Stomach (tissue), 8 donors: ENCODE measurements at regions not wholly inside any gene's neighbourhood (a gene's known extent, or its start where the extent isn't known, plus 50 kb on each side); places are given as distances from the start of the nearest gene placed in this dataset.
"Not testable (repeated sequence)": the region's sequence is repeated elsewhere in the genome, so short reads cannot be mapped to it uniquely, and the experiment has no call there.

Experiments
- DNase-seq, 2 donors: peaks; one replicate each; pipeline versions ENCODE4 v3.0.0 to v3.0.0-alpha.2; 2013 to 2019
- H3K27ac ChIP-seq, 5 donors: fragments of 200-600 bp in 4 of 5; sonication (generic) in 4 of 5; one replicate each; pipeline ENCODE4 v1.5.1; 2013 to 2019; ENCODE audit warnings: mild to moderate bottlenecking in 1 of 5, moderate library complexity in 1 of 5
- H3K27me3 ChIP-seq, 3 donors: fragments of 200-600 bp; sonication (generic); one replicate each; pipeline ENCODE4 v1.5.1; 2017 to 2019; ENCODE audit warnings: mixed run types in 1 of 3
- H3K36me3 ChIP-seq, 4 donors: fragments of 200-600 bp; sonication (generic); 1 replicate in 3 of 4; 2 replicates in 1 of 4; pipeline ENCODE4 v1.5.1; 2016 to 2019
- H3K4me1 ChIP-seq, 4 donors: fragments of 200-600 bp; sonication (generic); one replicate each; pipeline ENCODE4 v1.5.1; 2016 to 2019
- H3K4me3 ChIP-seq, 4 donors: fragments of 200-600 bp; sonication (generic) in 3 of 4; one replicate each; pipeline ENCODE4 v1.5.1; 2016 to 2019; ENCODE audit warnings: mild to moderate bottlenecking in 1 of 4
- H3K9me3 ChIP-seq, 4 donors: fragments of 200-600 bp; sonication (generic); one replicate each; pipeline ENCODE4 v1.5.1; 2016 to 2019
- WGBS, 5 donors: extraction: QIAGEN DNeasy Blood & Tissue Kit in 3 of 5; methylation state at CpG; one replicate each; pipeline versions ENCODE4 v1.1.5 to v1.1.7; 2013 to 2018; 5-methylcytosine and 5-hydroxymethylcytosine counted together
- intact Hi-C: fragments of 100-400 bp; cut with DNase I; formaldehyde crosslinking; loops from one replicate; pipeline ENCODE4 v1.15.1; 2023; ENCODE audit warnings: low total_unique reads
- donor health status: healthy with polysubstance abuse.
- donor health status: Bipolar disorder and iron deficiency.
- donor health status: healthy.

- H3K4me3 ChIP-seq, DNase-seq, intact Hi-C loops: not testable (repeated sequence)
Measured at GRCh38 chr21:10325546-10325945, 195.8 kb upstream of the TPTE start.

GRCh38 chr21:10326146-10326545, 195.2 kb upstream of the TPTE start:
- H3K4me1 ChIP-seq, intact Hi-C loops, DNase-seq, H3K4me3 ChIP-seq, H3K36me3 ChIP-seq, H3K27ac ChIP-seq, H3K27me3 ChIP-seq: not testable (repeated sequence)
- peaks cover 32 to 57% (median 46%) of the 10 kb centered on the region in 4 donors for H3K9me3 ChIP-seq
- 77 to 88% (median 86%) methylated on average over 2 of the region's 2 CpGs for WGBS, 5 donors

More at GRCh38 chr21:10325546-10325945, 195.8 kb upstream of the TPTE start:
- 50 to 81% (median 71%) methylated on average over 5 of the region's 5 CpGs for WGBS, 5 donors
- H3K9me3 ChIP-seq: peaks cover 30 to 51% (median 40%) of the 10 kb centered on the region in 4 donors
- not testable (repeated sequence) for H3K27ac ChIP-seq, H3K4me1 ChIP-seq, H3K27me3 ChIP-seq, H3K36me3 ChIP-seq

- H3K4me1 ChIP-seq, DNase-seq, H3K4me3 ChIP-seq, intact Hi-C loops, H3K27ac ChIP-seq, H3K27me3 ChIP-seq, H3K36me3 ChIP-seq: not testable (repeated sequence)
- peaks cover 35 to 78% (median 64%) of the 10 kb centered on the region in 4 donors for H3K9me3 ChIP-seq
- 45 to 51% (median 47%) methylated on average over 6 of the region's 6 CpGs for WGBS, 5 donors
Measured at GRCh38 chr21:10328646-10329045, 192.7 kb upstream of the TPTE start.

GRCh38 chr21:10330641-10331119, 190.7 kb upstream of the TPTE start:
- 72 to 82% (median 77%) methylated on average over 10 of the region's 10 CpGs for whole genome bisulfite sequencing, 5 donors
- H3K9me3 ChIP-seq: peaks cover 35 to 81% (median 66%) of the 10 kb centered on the region in 4 donors
- H3K4me1 ChIP-seq, H3K27me3 ChIP-seq, intact Hi-C loops, H3K27ac ChIP-seq, DNase-seq, H3K4me3 ChIP-seq, H3K36me3 ChIP-seq: not testable (repeated sequence)

- H3K4me1 ChIP-seq, intact Hi-C loops, H3K27ac ChIP-seq, H3K36me3 ChIP-seq, H3K4me3 ChIP-seq, H3K27me3 ChIP-seq, DNase-seq: not testable (repeated sequence)
- 69 to 80% (median 74%) methylated on average over 5 of the region's 5 CpGs for WGBS, 5 donors
- H3K9me3 ChIP-seq: peaks cover 35 to 76% (median 64%) of the 10 kb centered on the region in 4 donors
Measured at GRCh38 chr21:10331134-10331533, 190.2 kb upstream of the TPTE start.

- DNase-seq, H3K4me1 ChIP-seq, H3K36me3 ChIP-seq, H3K27me3 ChIP-seq, H3K27ac ChIP-seq, H3K4me3 ChIP-seq, intact Hi-C loops: not testable (repeated sequence)
- 21 to 45% (median 37%) methylated on average over 1 to 2 of the region's 2 CpGs for WGBS, 5 donors
- H3K9me3 ChIP-seq: peaks cover 19 to 72% (median 61%) of the 10 kb centered on the region in 4 donors
Measured at GRCh38 chr21:10332935-10333334, 188.4 kb upstream of the TPTE start.

- H3K9me3 ChIP-seq: peaks cover 10 to 73% (median 59%) of the 10 kb centered on the region in 4 donors
- H3K27ac ChIP-seq, H3K4me1 ChIP-seq, intact Hi-C loops, H3K36me3 ChIP-seq, H3K4me3 ChIP-seq, DNase-seq, H3K27me3 ChIP-seq: not testable (repeated sequence)
- WGBS, 5 donors: 67 to 74% (median 69%) methylated on average over 5 to 6 of the region's 6 CpGs
Measured at GRCh38 chr21:10334391-10334790, 187.0 kb upstream of the TPTE start.

- H3K4me1 ChIP-seq, intact Hi-C loops, H3K4me3 ChIP-seq, DNase-seq, H3K27me3 ChIP-seq, H3K36me3 ChIP-seq, H3K27ac ChIP-seq: not testable (repeated sequence)
- 72 to 82% (median 76%) methylated on average over 20 to 27 of the region's 46 CpGs for WGBS, 5 donors
- H3K9me3 ChIP-seq: peaks cover 23 to 77% (median 61%) of the 10 kb centered on the region in 4 donors
Measured at GRCh38 chr21:10342261-10342956, 179.0 kb upstream of the TPTE start.

GRCh38 chr21:10343146-10343935, 178.0 kb upstream of the TPTE start:
- H3K9me3 ChIP-seq: peaks cover 32 to 77% (median 63%) of the 10 kb centered on the region in 4 donors

GRCh38 chr21:10344266-10344665, 177.1 kb upstream of the TPTE start:
- H3K4me3 ChIP-seq, H3K4me1 ChIP-seq, H3K27ac ChIP-seq, DNase-seq, H3K36me3 ChIP-seq, H3K27me3 ChIP-seq, intact Hi-C loops: not testable (repeated sequence)
- 36 to 46% (median 43%) methylated on average over 5 of the region's 5 CpGs for WGBS, 5 donors
- H3K9me3 ChIP-seq: peaks cover 32 to 77% (median 62%) of the 10 kb centered on the region in 4 donors

More at GRCh38 chr21:10343146-10343935, 178.0 kb upstream of the TPTE start:
- intact Hi-C loops, H3K27ac ChIP-seq, H3K27me3 ChIP-seq, H3K4me1 ChIP-seq, H3K4me3 ChIP-seq, H3K36me3 ChIP-seq, DNase-seq: not testable (repeated sequence)
- 77 to 82% (median 78%) methylated on average over 35 to 48 of the region's 52 CpGs for WGBS, 5 donors

GRCh38 chr21:10345178-10345612, 176.2 kb upstream of the TPTE start:
- H3K27me3 ChIP-seq, H3K27ac ChIP-seq, intact Hi-C loops, H3K4me3 ChIP-seq, H3K4me1 ChIP-seq, DNase-seq, H3K36me3 ChIP-seq: not testable (repeated sequence)
- peaks cover 32 to 83% (median 68%) of the 10 kb centered on the region in 4 donors for H3K9me3 ChIP-seq
- 45 to 62% (median 49%) methylated on average over 3 of the region's 3 CpGs for WGBS, 5 donors
